ENCODE measurements at regions not wholly inside any gene's neighbourhood (a gene's known extent, or its start where the extent isn't known, plus 50 kb on each side); places are given as distances from the start of the nearest gene placed in this dataset.

DNA sequence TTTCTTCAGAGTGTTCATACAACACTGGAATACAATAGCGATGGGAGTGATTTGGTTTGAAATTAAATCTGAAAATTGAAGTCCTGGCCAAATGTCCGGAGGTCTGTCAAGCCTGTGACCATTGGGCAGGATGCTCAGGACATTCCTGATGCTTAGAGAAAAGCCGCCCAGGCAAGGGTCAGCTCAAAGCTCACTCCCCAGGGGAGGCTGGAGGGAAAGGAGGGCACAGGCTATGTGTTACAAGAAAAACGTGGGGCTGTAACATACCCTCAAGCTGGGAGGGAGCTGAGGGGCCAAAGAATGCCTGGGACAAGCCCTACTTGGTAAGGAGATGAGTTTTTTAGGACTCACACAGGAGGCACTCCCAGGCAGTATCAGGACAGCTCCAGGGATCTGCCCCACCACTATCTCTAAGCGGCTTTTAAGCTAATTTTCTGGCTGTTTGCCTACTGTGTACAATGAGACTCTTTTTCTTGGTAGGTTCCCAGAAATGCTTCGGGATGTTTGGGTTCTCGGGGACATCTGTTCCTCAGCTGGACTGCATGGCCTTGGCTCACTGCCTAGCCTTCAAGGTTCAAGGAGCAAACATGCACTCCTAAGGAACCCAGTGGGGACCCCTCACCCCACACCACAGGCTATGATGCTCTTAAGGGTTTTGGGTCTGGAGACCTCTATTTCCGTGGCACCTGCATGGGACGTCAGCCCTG is 500.1 kb downstream of the BRD1 start:
- TF ChIP-seq EP300 (IDR thresholded peaks at IDR 0.05) (no peak), POLR2A (IDR thresholded peaks at IDR 0.05) (no peak)
- TF ChIP-seq, protein P1, sequence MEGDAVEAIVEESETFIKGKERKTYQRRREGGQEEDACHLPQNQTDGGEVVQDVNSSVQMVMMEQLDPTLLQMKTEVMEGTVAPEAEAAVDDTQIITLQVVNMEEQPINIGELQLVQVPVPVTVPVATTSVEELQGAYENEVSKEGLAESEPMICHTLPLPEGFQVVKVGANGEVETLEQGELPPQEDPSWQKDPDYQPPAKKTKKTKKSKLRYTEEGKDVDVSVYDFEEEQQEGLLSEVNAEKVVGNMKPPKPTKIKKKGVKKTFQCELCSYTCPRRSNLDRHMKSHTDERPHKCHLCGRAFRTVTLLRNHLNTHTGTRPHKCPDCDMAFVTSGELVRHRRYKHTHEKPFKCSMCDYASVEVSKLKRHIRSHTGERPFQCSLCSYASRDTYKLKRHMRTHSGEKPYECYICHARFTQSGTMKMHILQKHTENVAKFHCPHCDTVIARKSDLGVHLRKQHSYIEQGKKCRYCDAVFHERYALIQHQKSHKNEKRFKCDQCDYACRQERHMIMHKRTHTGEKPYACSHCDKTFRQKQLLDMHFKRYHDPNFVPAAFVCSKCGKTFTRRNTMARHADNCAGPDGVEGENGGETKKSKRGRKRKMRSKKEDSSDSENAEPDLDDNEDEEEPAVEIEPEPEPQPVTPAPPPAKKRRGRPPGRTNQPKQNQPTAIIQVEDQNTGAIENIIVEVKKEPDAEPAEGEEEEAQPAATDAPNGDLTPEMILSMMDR (IDR thresholded peaks at IDR 0.05), result no peak
